Neuronal stem cell (in vitro differentiated cells): ENCODE measurements at regions not wholly inside any gene's neighbourhood (a gene's known extent, or its start where the extent isn't known, plus 50 kb on each side); places are given as distances from the start of the nearest gene placed in this dataset.

Experiments used
- DNase-seq: peaks from one replicate; pipeline ENCODE4 v3.0.0-alpha.2; 2013; ENCODE audit warnings: low spot score
- H2AFZ ChIP-seq: one replicate; pipeline ENCODE4 v1.6.1; 2013; ENCODE audit warnings: mild to moderate bottlenecking, low read length, inconsistent platforms
- H2AK5ac ChIP-seq: 2 replicates; pipeline ENCODE4 v1.6.1; 2013; ENCODE audit warnings: low read depth, mild to moderate bottlenecking, inconsistent platforms, low read length, moderate library complexity, mixed read lengths
- H2BK120ac ChIP-seq: 2 replicates; pipeline ENCODE4 v1.6.1; 2013; ENCODE audit warnings: low read depth, mild to moderate bottlenecking, inconsistent platforms, low read length, moderate library complexity, mixed read lengths
- H2BK12ac ChIP-seq: one replicate; pipeline ENCODE4 v1.6.1; 2013; ENCODE audit warnings: low read length, inconsistent platforms
- H2BK15ac ChIP-seq: 2 replicates; pipeline ENCODE4 v1.6.1; 2013; ENCODE audit warnings: mild to moderate bottlenecking, low read length, inconsistent platforms, mixed read lengths
- H2BK5ac ChIP-seq: one replicate; pipeline ENCODE4 v1.6.1; 2013; ENCODE audit warnings: inconsistent platforms, mild to moderate bottlenecking, low read length, moderate library complexity
- H3K14ac ChIP-seq: one replicate; pipeline ENCODE4 v1.6.1; 2013; ENCODE audit warnings: low read length, inconsistent platforms
- H3K18ac ChIP-seq: 2 replicates; pipeline ENCODE4 v1.6.1; 2013; ENCODE audit warnings: low read length, inconsistent platforms
- H3K23ac ChIP-seq: 2 replicates; pipeline ENCODE4 v1.6.1; 2013; ENCODE audit warnings: low read depth, mild to moderate bottlenecking, mixed read lengths, low read length, inconsistent platforms; ENCODE audit not compliant: poor library complexity
- H3K27ac ChIP-seq: replicated peaks from 3 replicates; pipeline ENCODE4 v1.5.1; 2013; ENCODE audit warnings: low read length, inconsistent platforms
- H3K27me3 ChIP-seq, 3 experiments: 2 replicates each; pipeline ENCODE4 v1.6.1; 2013; ENCODE audit warnings: low read length in 3 of 3, mild to moderate bottlenecking in 2 of 3, inconsistent platforms in 1 of 3, low read depth in 1 of 3, mixed read lengths in 1 of 3, moderate library complexity in 1 of 3; ENCODE audit not compliant: control insufficient read depth in 3 of 3, insufficient read depth in 3 of 3
- H3K36me3 ChIP-seq, 2 donors: replicated peaks in 1 of 2; 2 replicates each; pipeline ENCODE4 v1.6.1; 2013; ENCODE audit warnings: low read length in 2 of 2; ENCODE audit not compliant: control insufficient read depth in 2 of 2, insufficient read depth in 2 of 2
- H3K4ac ChIP-seq: 2 replicates; pipeline ENCODE4 v1.6.1; 2013; ENCODE audit warnings: inconsistent platforms, mild to moderate bottlenecking, low read length, moderate library complexity
- H3K4me1 ChIP-seq, 2 donors: 1 replicate in 1 of 2; 2 replicates in 1 of 2; pipeline ENCODE4 v1.6.1; 2013; ENCODE audit warnings: low read length in 2 of 2, low read depth in 1 of 2; ENCODE audit not compliant: control insufficient read depth in 2 of 2, insufficient read depth in 1 of 2
- H3K4me2 ChIP-seq: one replicate; pipeline ENCODE4 v1.6.1; 2013; ENCODE audit warnings: mild to moderate bottlenecking, low read length, inconsistent platforms; ENCODE audit not compliant: insufficient read depth, poor library complexity, severe bottlenecking
- H3K4me3 ChIP-seq, 2 donors: 2 replicates each; pipeline ENCODE4 v1.5.1; 2013; ENCODE audit warnings: low read length in 2 of 2, mild to moderate bottlenecking in 2 of 2, inconsistent platforms in 1 of 2, moderate library complexity in 1 of 2
- H3K79me1 ChIP-seq: one replicate; pipeline ENCODE4 v1.6.1; 2013; ENCODE audit warnings: low read depth, mild to moderate bottlenecking, inconsistent platforms, low read length, moderate library complexity
- H3K9ac ChIP-seq: one replicate; pipeline ENCODE4 v1.6.1; 2013; ENCODE audit warnings: mild to moderate bottlenecking, low read depth, low read length, inconsistent platforms; ENCODE audit not compliant: poor library complexity
- H3K9me3 ChIP-seq, 2 donors: replicated peaks in 1 of 2; 2 replicates each; pipeline versions ENCODE3 to v1.6.1; 2013; ENCODE audit warnings: low read length in 2 of 2, mild to moderate bottlenecking in 2 of 2, inconsistent platforms in 1 of 2, low read depth in 1 of 2, mixed read lengths in 1 of 2, moderate library complexity in 1 of 2; ENCODE audit not compliant: control insufficient read depth in 2 of 2, insufficient read depth in 1 of 2
- H4K8ac ChIP-seq: one replicate; pipeline ENCODE4 v1.6.1; 2013; ENCODE audit warnings: low read depth, mild to moderate bottlenecking, inconsistent platforms, low read length, moderate library complexity
- H4K91ac ChIP-seq: one replicate; pipeline ENCODE4 v1.6.1; 2013; ENCODE audit warnings: low read length, low read depth, mild to moderate bottlenecking, inconsistent platforms; ENCODE audit not compliant: poor library complexity
- WGBS, 2 donors: extraction: QIAGEN DNeasy Blood & Tissue Kit; methylation state at CpG; one replicate each; pipeline ENCODE4 v1.1.7; 2013; ENCODE audit warnings: missing lambda C conversion rate in 2 of 2, mixed read lengths in 1 of 2; ENCODE audit not compliant: insufficient read length in 2 of 2, insufficient replicate concordance in 1 of 2; ENCODE audit errors: extremely low coverage in 2 of 2; 5-methylcytosine and 5-hydroxymethylcytosine counted together

DNA sequence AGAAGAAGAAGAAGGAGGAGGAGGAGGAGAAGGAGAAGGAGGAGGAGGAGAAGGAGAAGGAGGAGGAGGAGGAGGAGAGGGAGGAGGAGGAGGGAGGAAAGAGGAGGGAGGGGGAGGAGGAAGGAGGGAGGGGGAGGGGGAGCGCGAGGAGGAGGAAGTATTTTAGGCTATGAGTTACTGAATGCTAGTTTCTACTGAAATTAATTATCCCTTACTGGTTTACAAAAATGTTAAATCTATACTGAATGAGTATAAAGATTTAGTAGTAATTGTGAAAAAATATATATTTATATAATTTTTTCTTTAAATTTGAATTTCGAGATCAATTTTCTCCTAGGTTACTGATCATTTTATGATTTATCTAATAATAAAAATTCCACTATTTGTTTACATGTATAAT is 1769.0 kb upstream of the NUDT12 start:
- Histone ChIP-seq H4K8ac (no peak overlapping the region), H3K14ac (no peak overlapping the region), H3K4me1 (no peaks in the 10 kb centered on the region), H2BK120ac (no peak overlapping the region), H2AFZ (no peak overlapping the region), H3K27me3 (no peaks in the 10 kb centered on the region), H3K4me2 (no peak overlapping the region), H2AK5ac (no peak overlapping the region), H3K9ac (no peak overlapping the region), H3K18ac (no peak overlapping the region), H4K91ac (no peak overlapping the region), H2BK12ac (no peak overlapping the region), H3K4ac (no peak overlapping the region), H3K79me1 (no peaks in the 10 kb centered on the region), H2BK15ac (no peak overlapping the region), H3K36me3 (no peaks in the 10 kb centered on the region), H3K27ac (no peak overlapping the region), H2BK5ac (no peak overlapping the region), H3K4me3 (no peak overlapping the region), H3K9me3 (no peaks in the 10 kb centered on the region), H3K23ac (no peak overlapping the region)
- no CpG with 5 or more reads among the region's 3 CpGs for WGBS, 2 donors
- no peak for DNase-seq

GRCh38 chr5:105330185-105330584 is 1767.6 kb upstream of the NUDT12 start:
- Histone ChIP-seq H2AFZ (no peak overlapping the region), H3K79me1 (no peaks in the 10 kb centered on the region), H3K36me3 (no peaks in the 10 kb centered on the region), H2BK12ac (no peak overlapping the region), H3K18ac (no peak overlapping the region), H3K4me1 (no peaks in the 10 kb centered on the region), H3K4me3 (no peak overlapping the region), H2BK15ac (no peak overlapping the region), H3K4ac (no peak overlapping the region), H3K27me3 (no peaks in the 10 kb centered on the region), H4K8ac (no peak overlapping the region), H2BK5ac (no peak overlapping the region), H3K27ac (no peak overlapping the region), H3K9ac (no peak overlapping the region), H2AK5ac (no peak overlapping the region), H4K91ac (no peak overlapping the region), H3K23ac (no peak overlapping the region), H2BK120ac (no peak overlapping the region), H3K4me2 (no peak overlapping the region), H3K14ac (no peak overlapping the region), H3K9me3 (no peaks in the 10 kb centered on the region)
- DNase-seq: no peak
- WGBS, 2 donors: no CpG with 5 or more reads among the region's 1 CpG

DNA sequence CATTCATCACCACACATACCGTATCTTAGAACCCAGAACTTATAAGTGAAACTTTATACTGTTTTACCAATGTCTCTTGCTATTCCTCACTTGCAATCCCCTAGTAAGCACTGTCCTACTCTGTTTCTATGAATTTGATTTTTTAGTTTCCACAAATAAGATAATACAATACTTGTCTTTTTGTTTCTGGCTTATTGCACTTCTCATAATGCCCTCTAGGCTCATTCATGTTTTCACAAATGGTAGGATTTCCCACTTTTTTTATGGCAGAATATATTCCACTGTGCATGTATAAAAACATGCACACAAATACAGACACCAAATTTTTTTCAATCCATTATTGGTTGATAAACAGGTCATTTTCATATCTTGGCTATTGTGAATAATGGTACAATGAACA is 1742.3 kb upstream of the NUDT12 start:
- Histone ChIP-seq H3K9ac (no peak overlapping the region), H3K4me1 (no peaks in the 10 kb centered on the region), H3K36me3 (no peaks in the 10 kb centered on the region)

DNA sequence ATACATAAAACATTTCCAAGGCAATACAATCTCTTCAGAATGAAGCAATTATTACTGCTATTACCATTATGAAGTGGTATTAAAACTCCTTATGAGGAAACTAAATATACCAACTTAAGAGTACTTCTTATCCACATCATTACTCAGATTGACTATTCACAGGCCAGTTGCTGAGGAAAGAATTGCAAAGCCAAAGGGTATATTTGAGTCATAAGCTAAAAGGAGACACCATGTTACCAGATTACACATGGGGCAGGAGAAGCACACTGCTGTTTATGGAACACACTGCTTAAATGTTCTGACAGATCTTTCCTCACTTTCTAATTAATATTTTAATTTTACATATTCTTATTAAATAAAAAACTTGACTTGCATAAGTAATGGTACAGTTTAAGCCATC is 1726.4 kb upstream of the NUDT12 start:
- DNase-seq: no peak
- no peak overlapping the region for H3K4me2 ChIP-seq
- H4K91ac ChIP-seq: no peak overlapping the region
- H3K36me3 ChIP-seq: no peaks in the 10 kb centered on the region
- no peak overlapping the region for H3K4me3 ChIP-seq
- H2BK12ac ChIP-seq: no peak overlapping the region
- no peak overlapping the region for H2AFZ ChIP-seq
- H2BK120ac ChIP-seq: no peak overlapping the region
- H3K4me1 ChIP-seq: no peaks in the 10 kb centered on the region
- H3K14ac ChIP-seq: no peak overlapping the region
- H2BK15ac ChIP-seq: no peak overlapping the region
- H3K27ac ChIP-seq: no peak overlapping the region
- no peak overlapping the region for H2BK5ac ChIP-seq
- no peaks in the 10 kb centered on the region for H3K27me3 ChIP-seq
- no peak overlapping the region for H4K8ac ChIP-seq
- H3K9me3 ChIP-seq: no peaks in the 10 kb centered on the region
- H3K4ac ChIP-seq: no peak overlapping the region
- H2AK5ac ChIP-seq: no peak overlapping the region
- no peaks in the 10 kb centered on the region for H3K79me1 ChIP-seq
- no peak overlapping the region for H3K9ac ChIP-seq
- H3K23ac ChIP-seq: no peak overlapping the region
- H3K18ac ChIP-seq: no peak overlapping the region

More for the DNA sequence above, 1742.3 kb upstream of the NUDT12 start:
- no peak overlapping the region for H2BK5ac ChIP-seq
- H4K8ac ChIP-seq: no peak overlapping the region
- no peaks in the 10 kb centered on the region for H3K9me3 ChIP-seq
- H3K27ac ChIP-seq: no peak overlapping the region
- H3K18ac ChIP-seq: no peak overlapping the region
- H3K23ac ChIP-seq: no peak overlapping the region
- H2AFZ ChIP-seq: no peak overlapping the region
- no CpG with 5 or more reads among the region's 1 CpG for WGBS, 2 donors
- no peak overlapping the region for H2BK12ac ChIP-seq
- no peaks in the 10 kb centered on the region for H3K27me3 ChIP-seq
- no peak overlapping the region for H4K91ac ChIP-seq
- DNase-seq: no peak
- H3K4ac ChIP-seq: no peak overlapping the region
- H3K79me1 ChIP-seq: no peaks in the 10 kb centered on the region
- no peak overlapping the region for H2BK15ac ChIP-seq
- H2AK5ac ChIP-seq: no peak overlapping the region
- H3K4me2 ChIP-seq: no peak overlapping the region
- no peak overlapping the region for H3K4me3 ChIP-seq
- H3K14ac ChIP-seq: no peak overlapping the region
- no peak overlapping the region for H2BK120ac ChIP-seq
